IPS-20b (cell line): ENCODE measurements at regions not wholly inside any gene's neighbourhood (a gene's known extent, or its start where the extent isn't known, plus 50 kb on each side); places are given as distances from the start of the nearest gene placed in this dataset.
"Not testable (repeated sequence)": the region's sequence is repeated elsewhere in the genome, so short reads cannot be mapped to it uniquely, and the experiment has no call there.

Experiments used
- H3K27ac ChIP-seq: one replicate; pipeline ENCODE4 v1.5.1; 2013; ENCODE audit warnings: low read length
- H3K27me3 ChIP-seq: 2 replicates; pipeline ENCODE4 v1.6.1; 2013; ENCODE audit warnings: mild to moderate bottlenecking, low read length, inconsistent platforms; ENCODE audit not compliant: insufficient read depth
- H3K36me3 ChIP-seq: 2 replicates; pipeline ENCODE4 v1.6.1; 2013; ENCODE audit warnings: low read depth, mild to moderate bottlenecking, inconsistent platforms, low read length, moderate library complexity; ENCODE audit not compliant: insufficient read depth
- H3K4me1 ChIP-seq: 2 replicates; pipeline ENCODE4 v1.6.1; 2013; ENCODE audit warnings: mild to moderate bottlenecking, control low read depth, inconsistent platforms, low read length, moderate library complexity; ENCODE audit not compliant: insufficient read depth
- H3K4me3 ChIP-seq: 2 replicates; pipeline ENCODE4 v1.5.1; 2013; ENCODE audit warnings: mild to moderate bottlenecking, low read length, inconsistent platforms
- H3K9ac ChIP-seq: 2 replicates; pipeline ENCODE4 v1.6.1; 2013; ENCODE audit warnings: low read depth, mild to moderate bottlenecking, inconsistent platforms, low read length, moderate library complexity
- H3K9me3 ChIP-seq: 2 replicates; pipeline ENCODE4 v1.6.1; 2013; ENCODE audit warnings: mild to moderate bottlenecking, low read depth, low read length, inconsistent platforms; ENCODE audit not compliant: insufficient read depth

- Histone ChIP-seq H3K36me3 (no peaks in the 10 kb centered on the region), H3K9ac (no peak overlapping the region), H3K4me1 (0 out of 2 replicates have a peak, but pooled peaks cover 2% of the 10 kb centered on the region), H3K27me3 (no peaks in the 10 kb centered on the region), H3K27ac (no peak overlapping the region), H3K9me3 (no peaks in the 10 kb centered on the region), H3K4me3 (no peak overlapping the region)
These were observed 412.1 kb downstream of the SMARCA1 start for GRCh38 chrX:129111081-129111798.

- Histone ChIP-seq H3K4me1 (0 out of 2 replicates have a peak, but pooled peaks cover 2% of the 10 kb centered on the region), H3K9me3 (no peaks in the 10 kb centered on the region), H3K36me3 (no peaks in the 10 kb centered on the region), H3K27ac (no peak overlapping the region), H3K27me3 (no peaks in the 10 kb centered on the region), H3K4me3 (no peak overlapping the region), H3K9ac (no peak overlapping the region)
These were observed 414.4 kb downstream of the SMARCA1 start for GRCh38 chrX:129108936-129109335.

GRCh38 chrX:129099207-129099606, 424.1 kb downstream of the SMARCA1 start:
- H3K27ac ChIP-seq = no peak overlapping the region
- H3K36me3 ChIP-seq = peaks cover 9% of the 10 kb centered on the region; the same call in 1 of the 2 replicates
- no peak overlapping the region for H3K4me3 ChIP-seq
- no peak overlapping the region for H3K9ac ChIP-seq
- H3K9me3 ChIP-seq = no peaks in the 10 kb centered on the region
- no peaks in the 10 kb centered on the region for H3K27me3 ChIP-seq
- H3K4me1 ChIP-seq = no peaks in the 10 kb centered on the region; the same call in 1 of the 2 replicates

GRCh38 chrX:129097668-129098067, 425.6 kb downstream of the SMARCA1 start:
- Histone ChIP-seq H3K9ac (no peak overlapping the region), H3K36me3 (peaks cover 10% of the 10 kb centered on the region; the same call in 1 of the 2 replicates), H3K27ac (no peak overlapping the region), H3K27me3 (no peaks in the 10 kb centered on the region), H3K9me3 (no peaks in the 10 kb centered on the region), H3K4me1 (no peaks in the 10 kb centered on the region; the same call in 1 of the 2 replicates), H3K4me3 (no peak overlapping the region)

- Histone ChIP-seq H3K36me3 (peaks cover 10% of the 10 kb centered on the region; the same call in 1 of the 2 replicates), H3K27me3 (no peaks in the 10 kb centered on the region), H3K27ac (no peak overlapping the region), H3K9me3 (no peaks in the 10 kb centered on the region), H3K9ac (no peak overlapping the region), H3K4me3 (no peak overlapping the region), H3K4me1 (peaks cover 26% of the 10 kb centered on the region)
These were observed 429.6 kb downstream of the SMARCA1 start for GRCh38 chrX:129093706-129094105.

GRCh38 chrX:129092757-129093156, 430.5 kb downstream of the SMARCA1 start:
- peak overlapping the region; percentile 71 for H3K27ac ChIP-seq
- peaks cover 26% of the 10 kb centered on the region for H3K4me1 ChIP-seq

GRCh38 chrX:129092242-129092641, 431.0 kb downstream of the SMARCA1 start:
- no peaks in the 10 kb centered on the region for H3K9me3 ChIP-seq
- peak overlapping the region; percentile 71 for H3K27ac ChIP-seq
- H3K4me3 ChIP-seq = peak overlapping the region; percentile 62; the same call in 1 of the 2 replicates
- H3K4me1 ChIP-seq = peaks cover 26% of the 10 kb centered on the region
- no peaks in the 10 kb centered on the region for H3K27me3 ChIP-seq
- peaks cover 10% of the 10 kb centered on the region; the same call in 1 of the 2 replicates for H3K36me3 ChIP-seq
- H3K9ac ChIP-seq = peak overlapping the region; percentile 72

More at GRCh38 chrX:129092757-129093156, 430.5 kb downstream of the SMARCA1 start:
- Histone ChIP-seq H3K27me3 (no peaks in the 10 kb centered on the region), H3K9me3 (no peaks in the 10 kb centered on the region), H3K36me3 (peaks cover 10% of the 10 kb centered on the region; the same call in 1 of the 2 replicates), H3K4me3 (peak overlapping the region; percentile 62; the same call in 1 of the 2 replicates), H3K9ac (peak overlapping the region; percentile 72; the same call in 1 of the 2 replicates)

GRCh38 chrX:129091097-129091496, 432.2 kb downstream of the SMARCA1 start:
- no peaks in the 10 kb centered on the region for H3K9me3 ChIP-seq
- peaks cover 26% of the 10 kb centered on the region for H3K4me1 ChIP-seq
- H3K27me3 ChIP-seq = no peaks in the 10 kb centered on the region
- H3K27ac ChIP-seq = peak overlapping the region; percentile 85
- peak overlapping the region; percentile 62 for H3K4me3 ChIP-seq
- peak overlapping the region; percentile 74; the same call in 1 of the 2 replicates for H3K9ac ChIP-seq
- peaks cover 3% of the 10 kb centered on the region; the same call in 1 of the 2 replicates for H3K36me3 ChIP-seq

- peaks cover 6% of the 10 kb centered on the region; the same call in 1 of the 2 replicates for H3K9me3 ChIP-seq
- peaks cover 3% of the 10 kb centered on the region; the same call in 1 of the 2 replicates for H3K36me3 ChIP-seq
- no peak overlapping the region for H3K4me3 ChIP-seq
- H3K4me1 ChIP-seq = peaks cover 18% of the 10 kb centered on the region
- H3K27ac ChIP-seq = no peak overlapping the region
- no peaks in the 10 kb centered on the region for H3K27me3 ChIP-seq
- no peak overlapping the region for H3K9ac ChIP-seq
These were observed 436.5 kb downstream of the SMARCA1 start for GRCh38 chrX:129086802-129087201.

GRCh38 chrX:129084291-129084690, 439.0 kb downstream of the SMARCA1 start:
- not testable (repeated sequence) for H3K27me3 ChIP-seq, H3K4me1 ChIP-seq, H3K36me3 ChIP-seq, H3K4me3 ChIP-seq, H3K9ac ChIP-seq, H3K27ac ChIP-seq
- H3K9me3 ChIP-seq = peaks cover 12% of the 10 kb centered on the region; the same call in 1 of the 2 replicates

GRCh38 chrX:129077424-129078170, 445.7 kb downstream of the SMARCA1 start:
- Histone ChIP-seq H3K9me3 (peaks cover 12% of the 10 kb centered on the region; the same call in 1 of the 2 replicates), H3K27me3 (no peaks in the 10 kb centered on the region), H3K4me1 (no peaks in the 10 kb centered on the region), H3K36me3 (peaks cover 6% of the 10 kb centered on the region; the same call in 1 of the 2 replicates), H3K9ac (no peak overlapping the region), H3K4me3 (no peak overlapping the region), H3K27ac (no peak overlapping the region)
